H1 (cell line): ENCODE measurements at regions not wholly inside any gene's neighbourhood (a gene's known extent, or its start where the extent isn't known, plus 50 kb on each side); places are given as distances from the start of the nearest gene placed in this dataset.

Experiments
- CTCF ChIA-PET: fragments of 300-600 bp; sonication (Branson Sonifier 250); formaldehyde crosslinking; loops from one replicate; lab custom pipeline; 2021; ENCODE audit not compliant: partially characterized antibody; lab: Charles Lee
- POLR2A ChIA-PET: fragments of 300-600 bp; sonication (Branson Sonifier 250); formaldehyde crosslinking; loops from one replicate; lab custom pipeline; 2021; ENCODE audit warnings: inconsistent platforms; ENCODE audit not compliant: partially characterized antibody; lab: Charles Lee
- DNase-seq, 2 experiments: peaks; one replicate each; pipeline versions ENCODE4 v3.0.0 to v3.0.0-alpha.2; 2010 to 2022; ENCODE audit warnings: low spot score in 2 of 2, low read depth in 1 of 2, mixed read lengths in 1 of 2
- FAIRE-seq: peaks from 2 replicates; lab custom pipeline; 2011; peaks lifted over from hg19 to GRCh38; lab: Jason Lieb, UNC
- H2AFZ ChIP-seq: 2 replicates; pipeline ENCODE4 v1.8.1; 2012; ENCODE audit warnings: low read length, inconsistent platforms
- H2AK5ac ChIP-seq: 2 replicates; pipeline ENCODE4 v1.6.1; 2013; ENCODE audit warnings: low read depth, low read length
- H2BK120ac ChIP-seq: replicated peaks from 2 replicates; pipeline ENCODE3; 2013; ENCODE audit warnings: low read depth, low read length, inconsistent platforms
- H2BK12ac ChIP-seq: 2 replicates; pipeline ENCODE4 v1.6.1; 2013; ENCODE audit warnings: low read depth, low read length
- H2BK15ac ChIP-seq: 2 replicates; pipeline ENCODE4 v1.6.1; 2013; ENCODE audit warnings: low read length
- H2BK20ac ChIP-seq: 2 replicates; pipeline ENCODE4 v1.6.1; 2013; ENCODE audit warnings: low read length
- H2BK5ac ChIP-seq: 2 replicates; pipeline ENCODE4 v1.6.1; 2013; ENCODE audit warnings: low read depth, low read length
- H3K14ac ChIP-seq: 2 replicates; pipeline ENCODE4 v1.6.1; 2013; ENCODE audit warnings: inconsistent platforms; ENCODE audit not compliant: insufficient read length
- H3K18ac ChIP-seq: 2 replicates; pipeline ENCODE4 v1.6.1; 2013; ENCODE audit warnings: low read length; ENCODE audit errors: extremely low read depth
- H3K23ac ChIP-seq: 2 replicates; pipeline ENCODE4 v1.6.1; 2013; ENCODE audit warnings: inconsistent platforms; ENCODE audit not compliant: insufficient read length
- H3K23me2 ChIP-seq: 2 replicates; pipeline ENCODE4 v1.6.1; 2013; ENCODE audit warnings: low read depth, low read length
- H3K27ac ChIP-seq: 2 replicates; pipeline ENCODE4 v1.6.1; 2011; ENCODE audit warnings: low read depth, low read length, inconsistent platforms
- H3K27me3 ChIP-seq, 4 experiments: replicated peaks in 1 of 4; 1 replicate in 1 of 4; 2 replicates in 3 of 4; pipeline versions ENCODE4 v1.6.1 to v1.8.1; 2011 to 2013; ENCODE audit warnings: low read length in 3 of 4, mild to moderate bottlenecking in 3 of 4, inconsistent platforms in 2 of 4, mixed read lengths in 2 of 4, moderate library complexity in 1 of 4; ENCODE audit not compliant: control insufficient read depth in 3 of 4, insufficient read depth in 3 of 4; ENCODE audit errors: extremely low read depth in 1 of 4
- H3K36me3 ChIP-seq, 4 experiments: 2 replicates each; pipeline versions ENCODE4 v1.6.1 to v1.8.1; 2011 to 2013; ENCODE audit warnings: mild to moderate bottlenecking in 4 of 4, low read length in 3 of 4, moderate library complexity in 2 of 4, control low read depth in 1 of 4, inconsistent platforms in 1 of 4; ENCODE audit not compliant: insufficient read depth in 4 of 4, control insufficient read depth in 2 of 4
- H3K4ac ChIP-seq: replicated peaks from 2 replicates; pipeline ENCODE3; 2013; ENCODE audit warnings: low read length, low read depth, mixed read lengths, inconsistent platforms; ENCODE audit not compliant: insufficient read length
- H3K4me1 ChIP-seq, 4 experiments: replicated peaks in 1 of 4; 1 replicate in 1 of 4; 2 replicates in 3 of 4; pipeline versions ENCODE4 v1.6.1 to v1.8.1; 2011 to 2013; ENCODE audit warnings: low read length in 3 of 4, inconsistent platforms in 2 of 4, mixed read lengths in 1 of 4; ENCODE audit not compliant: insufficient read depth in 4 of 4, control insufficient read depth in 3 of 4
- H3K4me2 ChIP-seq, 2 experiments: 2 replicates each; pipeline versions ENCODE4 v1.6.1 to v1.8.1; 2011 to 2013; ENCODE audit warnings: low read depth in 2 of 2, low read length in 2 of 2, control low read depth in 1 of 2, inconsistent platforms in 1 of 2, mild to moderate bottlenecking in 1 of 2; ENCODE audit not compliant: insufficient read depth in 1 of 2
- H3K4me3 ChIP-seq, 4 experiments: fragments of 200-600, 300-600 bp in 1 of 4; sonication (generic), shearing (Covaris generic), sonication (Bioruptor Twin) in 1 of 4; 2 replicates each; pipeline versions ENCODE4 v1.5.1 to v1.8.1; 2011 to 2016; ENCODE audit warnings: low read length in 4 of 4, low read depth in 3 of 4, control low read depth in 2 of 4, inconsistent platforms in 2 of 4, mild to moderate bottlenecking in 2 of 4, mixed read lengths in 1 of 4, moderate library complexity in 1 of 4; ENCODE audit not compliant: insufficient read depth in 2 of 4; ENCODE audit errors: extremely low read depth in 1 of 4
- H3K56ac ChIP-seq: replicated peaks from 2 replicates; pipeline ENCODE3; 2013; ENCODE audit warnings: low read depth, mild to moderate bottlenecking, mixed read lengths, low read length, inconsistent platforms; ENCODE audit not compliant: insufficient read length
- H3K79me1 ChIP-seq: 2 replicates; pipeline ENCODE4 v1.6.1; 2013; ENCODE audit warnings: low read depth, low read length, control low read depth
- H3K79me2 ChIP-seq, 2 experiments: 2 replicates each; pipeline versions ENCODE4 v1.6.1 to v1.8.1; 2012 to 2013; ENCODE audit warnings: low read length in 2 of 2, mild to moderate bottlenecking in 2 of 2, inconsistent platforms in 1 of 2; ENCODE audit not compliant: insufficient read depth in 2 of 2, control insufficient read depth in 1 of 2
- H3K9ac ChIP-seq, 4 experiments: replicated peaks in 1 of 4; 1 replicate in 1 of 4; 2 replicates in 3 of 4; pipeline versions ENCODE4 v1.6.1 to v1.8.1; 2011 to 2013; ENCODE audit warnings: low read depth in 3 of 4, low read length in 3 of 4, control low read depth in 2 of 4, mild to moderate bottlenecking in 2 of 4, moderate library complexity in 2 of 4, inconsistent platforms in 1 of 4; ENCODE audit errors: extremely low read depth in 1 of 4
- H3K9me3 ChIP-seq, 2 experiments: 2 replicates each; pipeline versions ENCODE4 v1.6.1 to v1.8.1; 2012 to 2013; ENCODE audit warnings: mild to moderate bottlenecking in 2 of 2, moderate library complexity in 2 of 2, control low read depth in 1 of 2, inconsistent platforms in 1 of 2, low read depth in 1 of 2, low read length in 1 of 2, mixed read lengths in 1 of 2; ENCODE audit not compliant: insufficient read depth in 2 of 2
- H4K20me1 ChIP-seq, 2 experiments: replicated peaks in 1 of 2; 2 replicates each; pipeline versions ENCODE3 to v1.8.1; 2011 to 2013; ENCODE audit warnings: inconsistent platforms in 2 of 2, low read length in 2 of 2, mild to moderate bottlenecking in 1 of 2; ENCODE audit not compliant: insufficient read depth in 2 of 2, control insufficient read depth in 1 of 2
- H4K5ac ChIP-seq: 2 replicates; pipeline ENCODE4 v1.6.1; 2013; ENCODE audit warnings: low read length, low read depth, mixed read lengths, inconsistent platforms; ENCODE audit not compliant: insufficient read length
- H4K8ac ChIP-seq: 2 replicates; pipeline ENCODE4 v1.8.0; 2013; ENCODE audit warnings: mild to moderate bottlenecking, moderate library complexity, low read length, inconsistent platforms; ENCODE audit not compliant: insufficient read depth; ENCODE audit errors: extremely low read depth
- H4K91ac ChIP-seq: replicated peaks from 2 replicates; pipeline ENCODE3; 2013; ENCODE audit warnings: low read length, mixed read lengths, inconsistent platforms; ENCODE audit not compliant: insufficient read length
- BRCA1 ChIP-seq: IDR thresholded peaks from 2 replicates; pipeline ENCODE4 v1.6.1; 2012; ENCODE audit warnings: low read depth, low read length, improper control_type of control experiment
- CBX5 ChIP-seq: fragments of 300-800, 300-1000 bp; sonication (generic); IDR thresholded peaks from 2 replicates; pipeline ENCODE4 v1.7.1; 2016; ENCODE audit warnings: antibody characterized with exemption, low read length, low read depth
- CEBPB ChIP-seq: IDR thresholded peaks from 2 replicates; pipeline ENCODE4 v1.6.1; 2012; ENCODE audit warnings: low read depth, low read length
- E2F6 ChIP-seq: IDR thresholded peaks from 2 replicates; pipeline ENCODE4 v1.6.1; 2012; ENCODE audit warnings: inconsistent platforms
- EGR1 ChIP-seq: IDR thresholded peaks from 2 replicates; pipeline ENCODE4 v1.6.1; 2011; ENCODE audit warnings: low read depth, low read length, borderline replicate concordance
- FOSL1 ChIP-seq: IDR thresholded peaks from 2 replicates; pipeline ENCODE4 v1.6.1; 2011; ENCODE audit warnings: mild to moderate bottlenecking, low read depth, low read length, moderate library complexity; ENCODE audit not compliant: insufficient read depth
- MAFK ChIP-seq: IDR thresholded peaks from 2 replicates; pipeline ENCODE4 v1.6.1; 2012; ENCODE audit warnings: low read depth, mild to moderate bottlenecking, improper control_type of control experiment, low read length
- POLR2A ChIP-seq, 2 experiments: IDR thresholded peaks; 1 replicate in 1 of 2; 2 replicates in 1 of 2; pipeline ENCODE4 v1.6.1; 2011; ENCODE audit warnings: low read depth in 2 of 2, low read length in 2 of 2, mild to moderate bottlenecking in 2 of 2; ENCODE audit errors: control extremely low read depth in 1 of 2
- POU5F1 ChIP-seq: IDR thresholded peaks from 2 replicates; pipeline ENCODE4 v1.6.1; 2011; ENCODE audit warnings: low read depth, mild to moderate bottlenecking, low read length, moderate library complexity
- RXRA ChIP-seq: IDR thresholded peaks from 2 replicates; pipeline ENCODE4 v1.6.1; 2011; ENCODE audit warnings: low read depth, mild to moderate bottlenecking, low read length, moderate library complexity; ENCODE audit not compliant: insufficient read depth
- SP2 ChIP-seq: IDR thresholded peaks from 2 replicates; pipeline ENCODE4 v1.6.1; 2012; ENCODE audit warnings: mild to moderate bottlenecking, low read length, inconsistent platforms
- SP4 ChIP-seq: IDR thresholded peaks from 2 replicates; pipeline ENCODE4 v1.6.1; 2012; ENCODE audit warnings: low read length, inconsistent platforms
- SUZ12 ChIP-seq: fragments of 200-600 bp; sonication (generic); IDR thresholded peaks from 2 replicates; pipeline ENCODE4 v1.6.1; 2012; ENCODE audit warnings: mild to moderate bottlenecking, inconsistent platforms, low read length, moderate library complexity, mixed read lengths
- ZNF274 ChIP-seq: IDR thresholded peaks from 2 replicates; pipeline ENCODE4 v1.7.0; 2012; ENCODE audit warnings: low read length, borderline replicate concordance; ENCODE audit errors: extremely low read depth
- WGBS, 2 experiments: shearing (Covaris generic) in 1 of 2; methylation state at CpG; one replicate each; pipeline versions ENCODE4 v1.1.6 to v1.1.7; 2013 to 2015; ENCODE audit warnings: low lambda C conversion rate in 2 of 2, mixed read lengths in 2 of 2, inconsistent platforms in 1 of 2, low coverage in 1 of 2, missing lambda C conversion rate in 1 of 2; ENCODE audit not compliant: insufficient replicate concordance in 2 of 2, insufficient coverage in 1 of 2, insufficient read length in 1 of 2; ENCODE audit errors: extremely low coverage in 1 of 2, missing lambda C conversion rate in 1 of 2; 5-methylcytosine and 5-hydroxymethylcytosine counted together

GRCh38 chr10:28881171-28881882, 204.0 kb downstream of the BAMBI start:
- Histone ChIP-seq H4K20me1 (no peaks in the 10 kb centered on the region), H3K9me3 (no peaks in the 10 kb centered on the region), H3K27me3 (no peaks in the 10 kb centered on the region), H3K14ac (no peak overlapping the region), H3K18ac (no peak overlapping the region), H2BK20ac (no peak overlapping the region), H2AFZ (no peak overlapping the region), H2BK12ac (no peak overlapping the region), H3K79me2 (no peaks in the 10 kb centered on the region), H4K8ac (no peak overlapping the region), H4K91ac (no peak overlapping the region), H3K4me3 (no peak overlapping the region), H2BK5ac (no peak overlapping the region), H2BK15ac (no peak overlapping the region), H4K5ac (no peak overlapping the region), H3K9ac (no peak overlapping the region), H3K36me3 (no peaks in the 10 kb centered on the region), H2BK120ac (no peak overlapping the region), H3K4ac (no peak overlapping the region), H3K56ac (no peak overlapping the region), H3K23ac (no peak overlapping the region), H2AK5ac (no peak overlapping the region), H3K4me2 (no peak overlapping the region), H3K79me1 (no peaks in the 10 kb centered on the region), H3K4me1 (no peaks in the 10 kb centered on the region; a peak in 1 of 7 replicates), H3K27ac (no peak overlapping the region), H3K23me2 (0 out of 2 replicates have a peak, but pooled peaks cover 2% of the 10 kb centered on the region)
- no peak for FAIRE-seq
- ChIA-PET POLR2A (no interaction called here), CTCF (interaction anchor here (0.8 to 1.0 kb wide), 2 partner anchors 17 to 143 kb away, joined by 3 read pairs; no protein-coding TSS in a partner anchor)
- no peak for DNase-seq
- 89% methylated on average over 3 of the region's 3 CpGs; no CpG with 5 or more reads in 1 of the 2 experiments for WGBS, 2 experiments
- TF ChIP-seq SP2 (no peak), BRCA1 (no peak), CBX5 (no peak), EGR1 (no peak), SUZ12 (no peak), POLR2A (IDR thresholded peaks at IDR 0.05; ENCODE audit: control extremely low read depth in 1 of 2, low read depth in 2 of 2, low read length in 2 of 2) (no peak), POU5F1 (no peak), E2F6 (no peak), RXRA (no peak), MAFK (no peak), CEBPB (no peak), SP4 (no peak), ZNF274 (no peak), FOSL1 (no peak)
